Esophagus squamous epithelium (tissue), 4 donors: ENCODE measurements at regions not wholly inside any gene's neighbourhood (a gene's known extent, or its start where the extent isn't known, plus 50 kb on each side); places are given as distances from the start of the nearest gene placed in this dataset.

Source experiments
- CTCF ChIP-seq, 6 experiments: fragments of 450-650 bp in 4 of 6; fragments of 200-600 bp in 2 of 6; sonication (generic) in 2 of 6; IDR thresholded peaks; one replicate each; pipeline ENCODE4 v1.5.1; 2016 to 2019; ENCODE audit warnings: antibody characterized with exemption in 6 of 6, mild to moderate bottlenecking in 4 of 6, moderate library complexity in 4 of 6
- POLR2A ChIP-seq, 4 donors: fragments of 450-650 bp; IDR thresholded peaks; one replicate each; pipeline ENCODE4 v1.6.1; 2017; ENCODE audit warnings: antibody characterized with exemption in 4 of 4, mild to moderate bottlenecking in 4 of 4, moderate library complexity in 3 of 4

GRCh38 chr5:67896930-67897313 lies 318.6 kb upstream of the PIK3R1 start:
- TF ChIP-seq POLR2A (IDR thresholded peaks at IDR 0.05) (no peak), CTCF (IDR thresholded peaks at IDR 0.05) (no peak)
